Natural killer cell (primary cell): ENCODE measurements at regions not wholly inside any gene's neighbourhood (a gene's known extent, or its start where the extent isn't known, plus 50 kb on each side); places are given as distances from the start of the nearest gene placed in this dataset.
A peak's percentile ranks its signal among the peaks of the same experiment; 100 is the strongest.

Experiments used
- ATAC-seq, 3 donors: fragments of 150-1000 bp in 2 of 3; fragments of 200-7000 bp in 1 of 3; cut with Tn5 transposase; 1 replicate in 1 of 3; 2 replicates in 2 of 3; pipeline ENCODE4 v1.10.0; 2021; ENCODE audit warnings: mild to moderate bottlenecking in 2 of 3, moderate library complexity in 2 of 3
- DNase-seq, 2 donors: peaks; one replicate each; pipeline versions ENCODE4 v3.0.0 to v3.0.0-alpha.2; 2013 to 2021; ENCODE audit warnings: mixed read lengths in 1 of 2
- H3K27ac ChIP-seq: one replicate; pipeline ENCODE4 v1.5.1; 2013; ENCODE audit warnings: mild to moderate bottlenecking, low read length
- H3K27me3 ChIP-seq: one replicate; pipeline ENCODE4 v1.6.1; 2013; ENCODE audit warnings: low read length; ENCODE audit not compliant: control insufficient read depth, insufficient read depth
- H3K36me3 ChIP-seq: one replicate; pipeline ENCODE4 v1.6.1; 2013; ENCODE audit warnings: low read length; ENCODE audit not compliant: control insufficient read depth, insufficient read depth
- H3K4me1 ChIP-seq: one replicate; pipeline ENCODE4 v1.6.1; 2013; ENCODE audit warnings: low read length; ENCODE audit not compliant: control insufficient read depth, insufficient read depth
- H3K4me3 ChIP-seq: one replicate; pipeline ENCODE4 v1.5.1; 2013; ENCODE audit warnings: low read length
- H3K9me3 ChIP-seq: one replicate; pipeline ENCODE4 v1.6.1; 2013; ENCODE audit warnings: low read length; ENCODE audit not compliant: control insufficient read depth, insufficient read depth
- H3K27ac Mint-ChIP-seq, 2 donors: one replicate each; pipeline ENCODE4 v1.8.0; 2022; ENCODE audit warnings: mild to moderate bottlenecking in 2 of 2, mixed read lengths in 2 of 2, moderate library complexity in 1 of 2
- H3K27me3 Mint-ChIP-seq, 2 donors: one replicate each; pipeline ENCODE4 v1.8.0; 2022; ENCODE audit warnings: low read depth in 2 of 2, mixed read lengths in 2 of 2
- H3K36me3 Mint-ChIP-seq: one replicate; pipeline ENCODE4 v1.8.0; 2022; ENCODE audit warnings: mixed read lengths
- H3K4me1 Mint-ChIP-seq, 2 donors: one replicate each; pipeline ENCODE4 v1.8.0; 2022; ENCODE audit warnings: mixed read lengths in 2 of 2
- H3K4me3 Mint-ChIP-seq: one replicate; pipeline ENCODE4 v1.8.0; 2022; ENCODE audit warnings: mild to moderate bottlenecking, moderate library complexity, mixed read lengths
- H3K9me3 Mint-ChIP-seq, 2 donors: one replicate each; pipeline ENCODE4 v1.8.0; 2022; ENCODE audit warnings: mixed read lengths in 2 of 2
- CTCF ChIP-seq: fragments of 200-600 bp; IDR thresholded peaks from one replicate; pipeline ENCODE4 v1.8.0; 2022; ENCODE audit warnings: antibody characterized with exemption
- WGBS: methylation state at CpG from one replicate; pipeline ENCODE4 v1.1.7; 2013; ENCODE audit warnings: missing lambda C conversion rate; ENCODE audit not compliant: insufficient coverage; 5-methylcytosine and 5-hydroxymethylcytosine counted together
- intact Hi-C: fragments of 100-400 bp; cut with micrococcal nuclease; formaldehyde crosslinking; loops from one replicate; pipeline ENCODE4 v1.14.2; 2022

GRCh38 chr2:71928734-71929481 lies 218.8 kb downstream of the CYP26B1 start:
- no peak for DNase-seq
- H3K36me3 Mint-ChIP-seq = no peaks in the 10 kb centered on the region
- H3K4me1 Mint-ChIP-seq = no peaks in the 10 kb centered on the region
- no peaks in the 10 kb centered on the region for H3K4me1 ChIP-seq
- no peak overlapping the region for H3K27ac ChIP-seq
- intact Hi-C loops = no loop called here
- H3K27me3 Mint-ChIP-seq = no peaks in the 10 kb centered on the region
- ATAC-seq = no peak
- TF ChIP-seq CTCF = no peak
- H3K4me3 ChIP-seq = no peak overlapping the region
- H3K4me3 Mint-ChIP-seq = no peak overlapping the region
- no peaks in the 10 kb centered on the region for H3K27me3 ChIP-seq
- no peaks in the 10 kb centered on the region for H3K9me3 ChIP-seq
- H3K36me3 ChIP-seq = no peaks in the 10 kb centered on the region
- no peak overlapping the region for H3K27ac Mint-ChIP-seq
- WGBS = 87% methylated on average over 11 of the region's 11 CpGs
- no peaks in the 10 kb centered on the region for H3K9me3 Mint-ChIP-seq

- Histone ChIP-seq H3K9me3 (no peaks in the 10 kb centered on the region), H3K4me1 (no peaks in the 10 kb centered on the region), H3K36me3 (no peaks in the 10 kb centered on the region), H3K4me3 (no peak overlapping the region), H3K27me3 (no peaks in the 10 kb centered on the region), H3K27ac (no peak overlapping the region)
- DNase-seq = peak in 1 of 2 donors; percentile 0
- no peak for TF ChIP-seq CTCF
- Mint-ChIP-seq H3K27ac (no peak overlapping the region), H3K36me3 (no peaks in the 10 kb centered on the region), H3K9me3 (no peaks in the 10 kb centered on the region), H3K4me3 (no peak overlapping the region), H3K27me3 (no peaks in the 10 kb centered on the region), H3K4me1 (no peaks in the 10 kb centered on the region)
- intact Hi-C loops = no loop called here
- WGBS = 82% methylated on average over 10 of the region's 10 CpGs
- ATAC-seq = no peak
These were observed 219.6 kb downstream of the CYP26B1 start for GRCh38 chr2:71927757-71928715.

- H3K27ac Mint-ChIP-seq = no peak overlapping the region
- TF ChIP-seq CTCF = no peak
- Histone ChIP-seq H3K27ac (no peak overlapping the region), H3K9me3 (no peaks in the 10 kb centered on the region), H3K4me3 (no peak overlapping the region), H3K4me1 (no peaks in the 10 kb centered on the region), H3K27me3 (no peaks in the 10 kb centered on the region), H3K36me3 (no peaks in the 10 kb centered on the region)
- intact Hi-C loops = no loop called here
- H3K36me3 Mint-ChIP-seq = no peaks in the 10 kb centered on the region
- WGBS = 85% methylated on average over 16 of the region's 16 CpGs
- peak in 1 of 2 donors; percentile 0 for DNase-seq
- no peak for ATAC-seq
- H3K4me1 Mint-ChIP-seq = no peaks in the 10 kb centered on the region
- no peak overlapping the region for H3K4me3 Mint-ChIP-seq
- H3K9me3 Mint-ChIP-seq = no peaks in the 10 kb centered on the region
- no peaks in the 10 kb centered on the region for H3K27me3 Mint-ChIP-seq
These were observed 220.5 kb downstream of the CYP26B1 start for GRCh38 chr2:71926876-71927756.
